HEK293 (cell line): ENCODE measurements at regions not wholly inside any gene's neighbourhood (a gene's known extent, or its start where the extent isn't known, plus 50 kb on each side); places are given as distances from the start of the nearest gene placed in this dataset.

ENCODE experiments used
- CTCF ChIA-PET: fragments of 350-600 bp; formaldehyde crosslinking; extraction: SDS; loops from one replicate; lab custom pipeline; 2021; ENCODE audit warnings: antibody characterized with exemption; lab: Yijun Ruan, JAX
- POLR2A ChIA-PET: fragments of 300-600 bp; formaldehyde crosslinking; extraction: SDS; loops from one replicate; lab custom pipeline; 2020; ENCODE audit warnings: antibody characterized with exemption, inconsistent platforms; lab: Yijun Ruan, JAX
- H3K27ac ChIP-seq: fragments of 200-500 bp; sonication (Bioruptor generic); 2 replicates; pipeline ENCODE4 v1.5.1; 2014; ENCODE audit warnings: low read depth, low read length, control low read depth, inconsistent platforms; ENCODE audit errors: extremely low read depth
- H3K36me3 ChIP-seq, 2 experiments: fragments of 200-500 bp in 1 of 2; sonication (Bioruptor generic) in 1 of 2; 1 replicate in 1 of 2; 2 replicates in 1 of 2; pipeline ENCODE4 v1.5.1; 2014 to 2017; ENCODE audit warnings: inconsistent platforms in 2 of 2, low read length in 2 of 2; ENCODE audit not compliant: control insufficient read depth in 2 of 2, insufficient read depth in 1 of 2
- H3K4me1 ChIP-seq: fragments of 200-500 bp; sonication (Bioruptor generic); 2 replicates; pipeline ENCODE4 v1.5.1; 2014; ENCODE audit warnings: mild to moderate bottlenecking, low read length, inconsistent platforms; ENCODE audit not compliant: control insufficient read depth, insufficient read depth
- H3K4me3 ChIP-seq: 2 replicates; pipeline ENCODE4 v1.5.1; 2011; ENCODE audit warnings: low read depth, mild to moderate bottlenecking, control low read depth, low read length, moderate library complexity
- H3K9me3 ChIP-seq: fragments of 200-500 bp; sonication (Bioruptor generic); 2 replicates; pipeline ENCODE4 v1.5.1; 2014; ENCODE audit warnings: low read depth, low read length, inconsistent platforms; ENCODE audit not compliant: control insufficient read depth, insufficient read depth
- KLF1 ChIP-seq: fragments of 450-650 bp; formaldehyde crosslinking; IDR thresholded peaks from 2 replicates; pipeline ENCODE4 v1.5.1; 2016; ENCODE audit warnings: missing biosample characterization, missing genetic modification characterization
- KLF17 ChIP-seq: fragments of 450-650 bp; formaldehyde crosslinking; IDR thresholded peaks from 2 replicates; pipeline ENCODE4 v1.5.1; 2016; ENCODE audit warnings: missing biosample characterization, missing genetic modification characterization
- MZF1 ChIP-seq: fragments of 450-650 bp; formaldehyde crosslinking; IDR thresholded peaks from 2 replicates; pipeline ENCODE4 v1.5.1; 2017; ENCODE audit warnings: missing biosample characterization, missing genetic modification characterization, borderline replicate concordance
- TRIM28 ChIP-seq: IDR thresholded peaks from 2 replicates; pipeline ENCODE4 v1.6.1; 2011; ENCODE audit warnings: low read length, control low read depth, borderline replicate concordance
- ZEB2 ChIP-seq: fragments of 450-650 bp; formaldehyde crosslinking; IDR thresholded peaks from 2 replicates; pipeline ENCODE4 v1.5.1; 2016; ENCODE audit warnings: missing biosample characterization, missing genetic modification characterization
- ZNF202 ChIP-seq: fragments of 450-650 bp; formaldehyde crosslinking; IDR thresholded peaks from 2 replicates; pipeline ENCODE4 v1.5.1; 2016; ENCODE audit warnings: missing biosample characterization, missing genetic modification characterization, borderline replicate concordance
- ZNF37A ChIP-seq: fragments of 450-650 bp; IDR thresholded peaks from 2 replicates; pipeline ENCODE4 v1.5.1; 2018; ENCODE audit warnings: missing biosample characterization, missing genetic modification characterization
- ZNF423 ChIP-seq: fragments of 450-650 bp; formaldehyde crosslinking; IDR thresholded peaks from 2 replicates; pipeline ENCODE4 v1.5.1; 2016; ENCODE audit warnings: missing biosample characterization, missing genetic modification characterization
- ZNF433 ChIP-seq: fragments of 450-650 bp; formaldehyde crosslinking; IDR thresholded peaks from 2 replicates; pipeline ENCODE4 v1.5.1; 2016; ENCODE audit warnings: missing biosample characterization, missing genetic modification characterization, low read depth
- ZNF501 ChIP-seq: fragments of 450-650 bp; formaldehyde crosslinking; IDR thresholded peaks from 2 replicates; pipeline ENCODE4 v1.5.1; 2016; ENCODE audit warnings: missing biosample characterization, missing genetic modification characterization
- ZNF513 ChIP-seq: fragments of 450-650 bp; IDR thresholded peaks from 2 replicates; pipeline ENCODE4 v1.5.1; 2018; ENCODE audit warnings: missing biosample characterization, missing genetic modification characterization
- ZNF561 ChIP-seq: fragments of 450-650 bp; IDR thresholded peaks from 2 replicates; pipeline ENCODE4 v1.5.1; 2018; ENCODE audit warnings: missing biosample characterization, missing genetic modification characterization, borderline replicate concordance
- ZNF610 ChIP-seq: fragments of 450-650 bp; formaldehyde crosslinking; IDR thresholded peaks from 2 replicates; pipeline ENCODE4 v1.5.1; 2016; ENCODE audit warnings: missing biosample characterization, missing genetic modification characterization, borderline replicate concordance
- ZNF624 ChIP-seq: fragments of 450-650 bp; formaldehyde crosslinking; IDR thresholded peaks from 2 replicates; pipeline ENCODE4 v1.5.1; 2017; ENCODE audit warnings: missing biosample characterization, missing genetic modification characterization
- TF ChIP-seq, protein P1 (sequence below): fragments of 450-650 bp; formaldehyde crosslinking; IDR thresholded peaks from 2 replicates; pipeline ENCODE4 v1.5.1; 2017; ENCODE audit warnings: missing biosample characterization, missing genetic modification characterization
- TF ChIP-seq, protein P2 (sequence below): fragments of 450-650 bp; formaldehyde crosslinking; conservative IDR thresholded peaks from 2 replicates; pipeline ENCODE4 v1.5.1; 2016; ENCODE audit warnings: low read depth, missing biosample characterization, missing genetic modification characterization
- TF ChIP-seq, protein P3 (sequence below): fragments of 450-650 bp; formaldehyde crosslinking; IDR thresholded peaks from 2 replicates; pipeline ENCODE4 v1.5.1; 2016; ENCODE audit warnings: missing biosample characterization, missing genetic modification characterization
- TF ChIP-seq, protein P4 (sequence below): fragments of 450-650 bp; formaldehyde crosslinking; optimal IDR thresholded peaks from 2 replicates; pipeline ENCODE3; 2016; ENCODE audit warnings: missing biosample characterization, mild to moderate bottlenecking, missing genetic modification characterization

GRCh38 chr1:116302281-116302680 is 70.8 kb upstream of the ATP1A1 start:
- Histone ChIP-seq H3K27ac (no peak overlapping the region), H3K4me3 (no peak overlapping the region), H3K36me3 (no peaks in the 10 kb centered on the region)
- TF ChIP-seq MZF1 (tag by site-specific recombination) (no peak), ZNF202 (tag by site-specific recombination) (no peak), ZEB2 (tag by site-specific recombination) (no peak), TRIM28 (no peak), ZNF501 (tag by site-specific recombination) (no peak), ZNF513 (tag by site-specific recombination) (no peak), ZNF561 (tag by site-specific recombination) (no peak), ZNF610 (tag by site-specific recombination) (no peak), ZNF423 (tag by site-specific recombination) (no peak), KLF1 (tag by site-specific recombination) (no peak), ZNF37A (tag by site-specific recombination) (no peak), ZNF624 (tag by site-specific recombination) (no peak), ZNF433 (tag by site-specific recombination) (no peak), KLF17 (no peak)
- TF ChIP-seq, protein P1, sequence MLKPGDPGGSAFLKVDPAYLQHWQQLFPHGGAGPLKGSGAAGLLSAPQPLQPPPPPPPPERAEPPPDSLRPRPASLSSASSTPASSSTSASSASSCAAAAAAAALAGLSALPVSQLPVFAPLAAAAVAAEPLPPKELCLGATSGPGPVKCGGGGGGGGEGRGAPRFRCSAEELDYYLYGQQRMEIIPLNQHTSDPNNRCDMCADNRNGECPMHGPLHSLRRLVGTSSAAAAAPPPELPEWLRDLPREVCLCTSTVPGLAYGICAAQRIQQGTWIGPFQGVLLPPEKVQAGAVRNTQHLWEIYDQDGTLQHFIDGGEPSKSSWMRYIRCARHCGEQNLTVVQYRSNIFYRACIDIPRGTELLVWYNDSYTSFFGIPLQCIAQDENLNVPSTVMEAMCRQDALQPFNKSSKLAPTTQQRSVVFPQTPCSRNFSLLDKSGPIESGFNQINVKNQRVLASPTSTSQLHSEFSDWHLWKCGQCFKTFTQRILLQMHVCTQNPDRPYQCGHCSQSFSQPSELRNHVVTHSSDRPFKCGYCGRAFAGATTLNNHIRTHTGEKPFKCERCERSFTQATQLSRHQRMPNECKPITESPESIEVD: no peak
- TF ChIP-seq, protein P2, sequence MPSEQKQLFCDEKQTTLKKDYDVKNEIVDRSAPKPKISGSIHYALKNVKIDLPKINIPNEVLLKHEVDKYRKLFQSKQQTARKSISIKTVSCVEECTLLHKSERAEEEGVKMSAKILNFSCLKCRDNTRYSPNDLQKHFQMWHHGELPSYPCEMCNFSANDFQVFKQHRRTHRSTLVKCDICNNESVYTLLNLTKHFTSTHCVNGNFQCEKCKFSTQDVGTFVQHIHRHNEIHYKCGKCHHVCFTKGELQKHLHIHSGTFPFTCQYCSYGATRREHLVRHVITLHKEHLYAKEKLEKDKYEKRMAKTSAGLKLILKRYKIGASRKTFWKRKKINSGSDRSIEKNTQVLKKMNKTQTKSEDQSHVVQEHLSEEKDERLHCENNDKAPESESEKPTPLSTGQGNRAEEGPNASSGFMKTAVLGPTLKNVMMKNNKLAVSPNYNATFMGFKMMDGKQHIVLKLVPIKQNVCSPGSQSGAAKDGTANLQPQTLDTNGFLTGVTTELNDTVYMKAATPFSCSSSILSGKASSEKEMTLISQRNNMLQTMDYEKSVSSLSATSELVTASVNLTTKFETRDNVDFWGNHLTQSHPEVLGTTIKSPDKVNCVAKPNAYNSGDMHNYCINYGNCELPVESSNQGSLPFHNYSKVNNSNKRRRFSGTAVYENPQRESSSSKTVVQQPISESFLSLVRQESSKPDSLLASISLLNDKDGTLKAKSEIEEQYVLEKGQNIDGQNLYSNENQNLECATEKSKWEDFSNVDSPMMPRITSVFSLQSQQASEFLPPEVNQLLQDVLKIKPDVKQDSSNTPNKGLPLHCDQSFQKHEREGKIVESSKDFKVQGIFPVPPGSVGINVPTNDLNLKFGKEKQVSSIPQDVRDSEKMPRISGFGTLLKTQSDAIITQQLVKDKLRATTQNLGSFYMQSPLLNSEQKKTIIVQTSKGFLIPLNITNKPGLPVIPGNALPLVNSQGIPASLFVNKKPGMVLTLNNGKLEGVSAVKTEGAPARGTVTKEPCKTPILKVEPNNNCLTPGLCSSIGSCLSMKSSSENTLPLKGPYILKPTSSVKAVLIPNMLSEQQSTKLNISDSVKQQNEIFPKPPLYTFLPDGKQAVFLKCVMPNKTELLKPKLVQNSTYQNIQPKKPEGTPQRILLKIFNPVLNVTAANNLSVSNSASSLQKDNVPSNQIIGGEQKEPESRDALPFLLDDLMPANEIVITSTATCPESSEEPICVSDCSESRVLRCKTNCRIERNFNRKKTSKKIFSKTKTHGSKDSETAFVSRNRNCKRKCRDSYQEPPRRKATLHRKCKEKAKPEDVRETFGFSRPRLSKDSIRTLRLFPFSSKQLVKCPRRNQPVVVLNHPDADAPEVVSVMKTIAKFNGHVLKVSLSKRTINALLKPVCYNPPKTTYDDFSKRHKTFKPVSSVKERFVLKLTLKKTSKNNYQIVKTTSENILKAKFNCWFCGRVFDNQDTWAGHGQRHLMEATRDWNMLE: no peak
- TF ChIP-seq, protein P3, sequence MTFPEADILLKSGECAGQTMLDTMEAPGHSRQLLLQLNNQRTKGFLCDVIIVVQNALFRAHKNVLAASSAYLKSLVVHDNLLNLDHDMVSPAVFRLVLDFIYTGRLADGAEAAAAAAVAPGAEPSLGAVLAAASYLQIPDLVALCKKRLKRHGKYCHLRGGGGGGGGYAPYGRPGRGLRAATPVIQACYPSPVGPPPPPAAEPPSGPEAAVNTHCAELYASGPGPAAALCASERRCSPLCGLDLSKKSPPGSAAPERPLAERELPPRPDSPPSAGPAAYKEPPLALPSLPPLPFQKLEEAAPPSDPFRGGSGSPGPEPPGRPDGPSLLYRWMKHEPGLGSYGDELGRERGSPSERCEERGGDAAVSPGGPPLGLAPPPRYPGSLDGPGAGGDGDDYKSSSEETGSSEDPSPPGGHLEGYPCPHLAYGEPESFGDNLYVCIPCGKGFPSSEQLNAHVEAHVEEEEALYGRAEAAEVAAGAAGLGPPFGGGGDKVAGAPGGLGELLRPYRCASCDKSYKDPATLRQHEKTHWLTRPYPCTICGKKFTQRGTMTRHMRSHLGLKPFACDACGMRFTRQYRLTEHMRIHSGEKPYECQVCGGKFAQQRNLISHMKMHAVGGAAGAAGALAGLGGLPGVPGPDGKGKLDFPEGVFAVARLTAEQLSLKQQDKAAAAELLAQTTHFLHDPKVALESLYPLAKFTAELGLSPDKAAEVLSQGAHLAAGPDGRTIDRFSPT: no peak
- TF ChIP-seq, protein P4, sequence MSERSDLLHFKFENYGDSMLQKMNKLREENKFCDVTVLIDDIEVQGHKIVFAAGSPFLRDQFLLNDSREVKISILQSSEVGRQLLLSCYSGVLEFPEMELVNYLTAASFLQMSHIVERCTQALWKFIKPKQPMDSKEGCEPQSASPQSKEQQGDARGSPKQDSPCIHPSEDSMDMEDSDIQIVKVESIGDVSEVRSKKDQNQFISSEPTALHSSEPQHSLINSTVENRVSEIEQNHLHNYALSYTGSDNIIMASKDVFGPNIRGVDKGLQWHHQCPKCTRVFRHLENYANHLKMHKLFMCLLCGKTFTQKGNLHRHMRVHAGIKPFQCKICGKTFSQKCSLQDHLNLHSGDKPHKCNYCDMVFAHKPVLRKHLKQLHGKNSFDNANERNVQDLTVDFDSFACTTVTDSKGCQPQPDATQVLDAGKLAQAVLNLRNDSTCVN (tag by site-specific recombination): no peak
- TF ChIP-seq, all 188 proteins: peak for 0
- H3K4me1 ChIP-seq: no peaks in the 10 kb centered on the region
- POLR2A ChIA-PET: no interaction called here
- H3K9me3 ChIP-seq: no peaks in the 10 kb centered on the region
- CTCF ChIA-PET: interaction anchor here (1.1 kb wide), 1 partner anchor 11 kb away, joined by 3 read pairs; no protein-coding TSS in a partner anchor
